IMR-90 (cell line): ENCODE measurements at regions not wholly inside any gene's neighbourhood (a gene's known extent, or its start where the extent isn't known, plus 50 kb on each side); places are given as distances from the start of the nearest gene placed in this dataset.

Source experiments
- ATAC-seq: fragments of 200-7000 bp; cut with Tn5 transposase; 2 replicates; pipeline ENCODE4 v1.9.1; 2020; ENCODE audit warnings: low read depth, mild to moderate bottlenecking, moderate library complexity
- BruUV-seq: library from RNA; stranded (reverse); fragments of 400-500 nt; replicated peaks from 2 replicates; lab custom pipeline; 2021; lab: Mats Ljungman, UMichigan
- CTCF ChIA-PET: fragments of 300-600 bp; formaldehyde crosslinking; extraction: SDS; loops from one replicate; lab custom pipeline; 2021; ENCODE audit warnings: antibody characterized with exemption; lab: Yijun Ruan, JAX
- POLR2A ChIA-PET: fragments of 300-600 bp; sonication (Branson Sonifier 250); formaldehyde crosslinking; loops from one replicate; lab custom pipeline; 2022; ENCODE audit warnings: antibody characterized with exemption; ENCODE audit not compliant: unreplicated experiment; lab: Charles Lee
- DNase-seq: peaks from one replicate; pipeline ENCODE4 v3.0.0; 2013
- H2AFZ ChIP-seq: replicated peaks from 2 replicates; pipeline ENCODE3; 2013; ENCODE audit warnings: low read length, mild to moderate bottlenecking; ENCODE audit not compliant: poor library complexity
- H2AK5ac ChIP-seq: 2 replicates; pipeline ENCODE4 v1.6.1; 2013; ENCODE audit warnings: low read depth, low read length, inconsistent platforms
- H2AK9ac ChIP-seq: replicated peaks from 2 replicates; pipeline ENCODE3; 2013; ENCODE audit warnings: mild to moderate bottlenecking, low read depth, low read length, moderate library complexity; ENCODE audit not compliant: poor library complexity
- H2BK120ac ChIP-seq: 2 replicates; pipeline ENCODE4 v1.6.1; 2013; ENCODE audit warnings: low read depth, low read length, inconsistent platforms
- H2BK15ac ChIP-seq: 3 replicates; pipeline ENCODE4 v1.6.1; 2013; ENCODE audit warnings: low read depth, low read length, inconsistent platforms
- H2BK20ac ChIP-seq: 2 replicates; pipeline ENCODE4 v1.6.1; 2013; ENCODE audit warnings: low read depth, mild to moderate bottlenecking, inconsistent platforms, low read length, moderate library complexity
- H2BK5ac ChIP-seq: 2 replicates; pipeline ENCODE4 v1.6.1; 2013; ENCODE audit warnings: mild to moderate bottlenecking, low read depth, low read length, inconsistent platforms; ENCODE audit not compliant: poor library complexity, severe bottlenecking
- H3K14ac ChIP-seq: replicated peaks from 2 replicates; pipeline ENCODE4 v1.6.1; 2013; ENCODE audit warnings: low read depth, low read length, inconsistent platforms
- H3K18ac ChIP-seq: 2 replicates; pipeline ENCODE4 v1.6.1; 2013; ENCODE audit warnings: low read depth, low read length, control low read depth
- H3K23ac ChIP-seq: 2 replicates; pipeline ENCODE4 v1.6.1; 2013; ENCODE audit warnings: low read depth, low read length, inconsistent platforms
- H3K27ac ChIP-seq: 2 replicates; pipeline ENCODE4 v1.5.1; 2013; ENCODE audit warnings: mild to moderate bottlenecking, control low read depth, low read length; ENCODE audit not compliant: insufficient read depth
- H3K27me3 ChIP-seq: 2 replicates; pipeline ENCODE4 v1.6.1; 2013; ENCODE audit warnings: low read length; ENCODE audit not compliant: control insufficient read depth, insufficient read depth
- H3K36me3 ChIP-seq: 2 replicates; pipeline ENCODE4 v1.6.1; 2013; ENCODE audit warnings: low read length, mixed read lengths; ENCODE audit not compliant: control insufficient read depth, insufficient read depth
- H3K4ac ChIP-seq: 2 replicates; pipeline ENCODE4 v1.6.1; 2013; ENCODE audit warnings: low read depth, low read length, inconsistent platforms
- H3K4me1 ChIP-seq: 2 replicates; pipeline ENCODE4 v1.6.1; 2013; ENCODE audit warnings: low read length, mixed read lengths; ENCODE audit not compliant: control insufficient read depth, insufficient read depth
- H3K4me2 ChIP-seq: 2 replicates; pipeline ENCODE4 v1.6.1; 2013; ENCODE audit warnings: low read depth, mild to moderate bottlenecking, control low read depth, low read length, moderate library complexity
- H3K4me3 ChIP-seq: 2 replicates; pipeline ENCODE4 v1.5.1; 2013; ENCODE audit warnings: low read depth, mild to moderate bottlenecking, control low read depth, low read length, moderate library complexity; ENCODE audit not compliant: insufficient read depth
- H3K56ac ChIP-seq: 2 replicates; pipeline ENCODE4 v1.6.1; 2013; ENCODE audit warnings: low read length, inconsistent platforms; ENCODE audit not compliant: insufficient read depth; ENCODE audit errors: extremely low read depth
- H3K79me1 ChIP-seq, 2 experiments: 2 replicates each; pipeline ENCODE4 v1.6.1; 2013; ENCODE audit warnings: low read length in 2 of 2, inconsistent platforms in 1 of 2, low read depth in 1 of 2
- H3K9ac ChIP-seq: 2 replicates; pipeline ENCODE4 v1.6.1; 2013; ENCODE audit warnings: low read depth, low read length, control low read depth
- H3K9me1 ChIP-seq: 2 replicates; pipeline ENCODE4 v1.6.1; 2013; ENCODE audit warnings: low read length, inconsistent platforms; ENCODE audit not compliant: insufficient read depth
- H3K9me3 ChIP-seq: 2 replicates; pipeline ENCODE4 v1.6.1; 2013; ENCODE audit warnings: low read length; ENCODE audit not compliant: control insufficient read depth, insufficient read depth
- H4K20me1 ChIP-seq: 2 replicates; pipeline ENCODE4 v1.6.1; 2013; ENCODE audit warnings: low read length, inconsistent platforms; ENCODE audit not compliant: insufficient read depth
- H4K5ac ChIP-seq: 2 replicates; pipeline ENCODE4 v1.6.1; 2013; ENCODE audit warnings: mild to moderate bottlenecking, low read depth, low read length, control low read depth
- H4K8ac ChIP-seq, 2 experiments: 2 replicates each; pipeline ENCODE4 v1.6.1; 2013; ENCODE audit warnings: low read depth in 2 of 2, low read length in 2 of 2, control low read depth in 1 of 2, inconsistent platforms in 1 of 2
- H4K91ac ChIP-seq: 2 replicates; pipeline ENCODE4 v1.6.1; 2013; ENCODE audit warnings: low read depth, low read length, inconsistent platforms; ENCODE audit not compliant: insufficient read depth
- BHLHE40 ChIP-seq: fragments of 150-350 bp; IDR thresholded peaks from 2 replicates; pipeline ENCODE4 v1.6.1; 2016; ENCODE audit warnings: mild to moderate bottlenecking, low read depth, low read length
- CEBPB ChIP-seq: IDR thresholded peaks from 2 replicates; pipeline ENCODE4 v1.6.1; 2012; ENCODE audit warnings: low read depth, low read length, improper control_type of control experiment
- CHD1 ChIP-seq: IDR thresholded peaks from 2 replicates; pipeline ENCODE4 v1.6.1; 2012; ENCODE audit warnings: low read depth, low read length, improper control_type of control experiment
- FOS ChIP-seq: fragments of 150-350 bp; IDR thresholded peaks from 2 replicates; pipeline ENCODE4 v1.6.1; 2016; ENCODE audit warnings: low read depth, low read length
- MAFK ChIP-seq: IDR thresholded peaks from 2 replicates; pipeline ENCODE4 v1.6.1; 2012; ENCODE audit warnings: low read depth, low read length, improper control_type of control experiment
- MAZ ChIP-seq: IDR thresholded peaks from 2 replicates; pipeline ENCODE4 v1.6.1; 2012; ENCODE audit warnings: low read depth, mild to moderate bottlenecking, low read length, improper control_type of control experiment, moderate library complexity, borderline replicate concordance
- MXI1 ChIP-seq: IDR thresholded peaks from 2 replicates; pipeline ENCODE4 v1.6.1; 2012; ENCODE audit warnings: low read depth, mild to moderate bottlenecking, low read length, moderate library complexity, borderline replicate concordance
- NFE2L2 ChIP-seq: fragments of 150-350 bp; IDR thresholded peaks from 2 replicates; pipeline ENCODE4 v1.6.1; 2016; ENCODE audit warnings: low read depth, mild to moderate bottlenecking, low read length
- POLR2A ChIP-seq: IDR thresholded peaks from 2 replicates; pipeline ENCODE4 v1.6.1; 2012; ENCODE audit warnings: mild to moderate bottlenecking, low read depth, low read length
- RAD21 ChIP-seq: IDR thresholded peaks from 2 replicates; pipeline ENCODE4 v1.6.1; 2012; ENCODE audit warnings: low read length, improper control_type of control experiment
- RCOR1 ChIP-seq: IDR thresholded peaks from 2 replicates; pipeline ENCODE4 v1.6.1; 2012; ENCODE audit warnings: mild to moderate bottlenecking, low read length, improper control_type of control experiment; ENCODE audit not compliant: insufficient replicate concordance
- RFX5 ChIP-seq: IDR thresholded peaks from 2 replicates; pipeline ENCODE4 v1.8.0; 2012; ENCODE audit warnings: low read depth, mild to moderate bottlenecking, low read length, moderate library complexity
- SMC3 ChIP-seq: fragments of 150-350 bp; IDR thresholded peaks from 2 replicates; pipeline ENCODE4 v1.6.1; 2016; ENCODE audit warnings: low read depth, mild to moderate bottlenecking, antibody characterized with exemption, low read length, moderate library complexity
- WGBS, 2 experiments: methylation state at CpG; one replicate each; pipeline versions ENCODE4 v1.1.5 to v1.1.7; 2013; ENCODE audit warnings: missing lambda C conversion rate in 2 of 2; ENCODE audit not compliant: insufficient read length in 1 of 2; ENCODE audit errors: extremely low coverage in 2 of 2; 5-methylcytosine and 5-hydroxymethylcytosine counted together
- dilution Hi-C: fragments of 300-500 bp; cut with HindIII; formaldehyde crosslinking; loops from one replicate; pipeline ENCODE4 v1.14.3; 2018; ENCODE audit warnings: low sequenced_read_pairs; ENCODE audit not compliant: unreplicated experiment
- in situ Hi-C: fragments of 300-500 bp; cut with MboI; formaldehyde crosslinking; loops from 3 replicates; pipeline ENCODE4 v1.14.3; 2019; ENCODE audit warnings: low sequenced_read_pairs, inconsistent platforms, mixed read lengths
- intact Hi-C: fragments of 100-400 bp; cut with micrococcal nuclease; formaldehyde crosslinking; loops from 2 replicates; pipeline ENCODE4 v1.10.0; 2022
- TF ChIP-seq, protein P1 (sequence below): conservative IDR thresholded peaks from 2 replicates; pipeline ENCODE4 v1.5.1; 2012; ENCODE audit warnings: mild to moderate bottlenecking, low read depth, low read length, improper control_type of control experiment
- TF ChIP-seq, protein P2 (sequence below): fragments of 150-350 bp; IDR thresholded peaks from 2 replicates; pipeline ENCODE4 v1.6.1; 2016; ENCODE audit warnings: low read depth, mild to moderate bottlenecking, low read length, moderate library complexity, borderline replicate concordance
- TF ChIP-seq, protein P3 (sequence below): fragments of 150-350 bp; IDR thresholded peaks from 2 replicates; pipeline ENCODE4 v1.6.1; 2017; ENCODE audit warnings: mild to moderate bottlenecking, antibody characterized with exemption, low read length, low read depth

DNA sequence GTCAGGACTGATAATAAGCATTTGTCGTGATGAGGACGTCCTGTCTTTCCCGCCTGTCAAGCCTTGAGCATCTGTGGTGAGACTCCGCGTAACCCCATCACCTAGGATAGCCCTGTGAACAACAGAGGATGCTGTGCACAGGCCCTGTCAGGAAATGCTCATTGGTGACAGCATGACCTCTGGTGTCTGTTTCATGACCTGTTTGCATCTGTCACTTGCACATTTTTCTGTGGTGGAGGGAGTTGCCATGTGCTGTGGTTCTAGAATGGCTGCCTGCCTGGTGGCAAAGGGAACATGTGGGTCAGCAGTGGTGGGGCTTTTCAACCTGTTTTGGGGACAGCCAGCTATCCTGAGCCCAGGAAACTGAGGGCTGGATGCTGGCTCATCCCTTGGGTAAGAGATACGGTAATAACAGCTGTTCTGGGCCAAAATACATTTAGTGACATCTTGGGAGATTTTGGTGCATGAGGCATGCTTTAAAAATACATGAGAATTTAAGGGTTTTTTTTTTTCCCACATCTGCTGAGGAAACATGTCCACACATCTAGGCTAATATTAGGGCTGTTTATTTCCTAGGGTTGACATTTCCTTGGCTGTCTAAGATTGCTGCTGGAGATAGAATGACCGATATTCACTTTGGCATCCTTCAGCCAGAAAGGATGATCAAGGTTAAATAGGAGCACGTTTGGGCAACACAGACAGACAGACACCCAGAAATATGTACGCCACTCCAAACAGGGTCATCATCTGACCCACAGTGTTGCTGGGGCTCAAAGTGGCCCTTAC is 52.9 kb downstream of the KCNC4 start:
- intact Hi-C loops, result no loop called here
- Histone ChIP-seq H3K4me3 (no peak overlapping the region), H2AK9ac (no peak overlapping the region), H3K14ac (no peak overlapping the region), H4K8ac (no peak overlapping the region), H3K79me1 (no peaks in the 10 kb centered on the region), H2AFZ (no peak overlapping the region), H3K9ac (no peak overlapping the region), H4K20me1 (no peaks in the 10 kb centered on the region), H3K4me2 (no peak overlapping the region), H4K91ac (no peak overlapping the region), H3K4me1 (no peaks in the 10 kb centered on the region), H3K56ac (no peak overlapping the region), H3K4ac (no peak overlapping the region), H2AK5ac (no peak overlapping the region), H2BK120ac (no peak overlapping the region), H2BK5ac (no peak overlapping the region), H3K9me1 (no peaks in the 10 kb centered on the region), H3K36me3 (no peaks in the 10 kb centered on the region), H3K27ac (no peak overlapping the region), H3K23ac (no peak overlapping the region), H2BK20ac (no peak overlapping the region), H4K5ac (no peak overlapping the region), H2BK15ac (no peak overlapping the region), H3K9me3 (no peaks in the 10 kb centered on the region), H3K18ac (no peak overlapping the region), H3K27me3 (peaks cover 38% of the 10 kb centered on the region)
- POLR2A ChIA-PET, result no interaction called here
- 89% methylated on average over 3 of the region's 9 CpGs; no CpG with 5 or more reads in 1 of the 2 experiments for WGBS, 2 experiments
- TF ChIP-seq, protein P1, sequence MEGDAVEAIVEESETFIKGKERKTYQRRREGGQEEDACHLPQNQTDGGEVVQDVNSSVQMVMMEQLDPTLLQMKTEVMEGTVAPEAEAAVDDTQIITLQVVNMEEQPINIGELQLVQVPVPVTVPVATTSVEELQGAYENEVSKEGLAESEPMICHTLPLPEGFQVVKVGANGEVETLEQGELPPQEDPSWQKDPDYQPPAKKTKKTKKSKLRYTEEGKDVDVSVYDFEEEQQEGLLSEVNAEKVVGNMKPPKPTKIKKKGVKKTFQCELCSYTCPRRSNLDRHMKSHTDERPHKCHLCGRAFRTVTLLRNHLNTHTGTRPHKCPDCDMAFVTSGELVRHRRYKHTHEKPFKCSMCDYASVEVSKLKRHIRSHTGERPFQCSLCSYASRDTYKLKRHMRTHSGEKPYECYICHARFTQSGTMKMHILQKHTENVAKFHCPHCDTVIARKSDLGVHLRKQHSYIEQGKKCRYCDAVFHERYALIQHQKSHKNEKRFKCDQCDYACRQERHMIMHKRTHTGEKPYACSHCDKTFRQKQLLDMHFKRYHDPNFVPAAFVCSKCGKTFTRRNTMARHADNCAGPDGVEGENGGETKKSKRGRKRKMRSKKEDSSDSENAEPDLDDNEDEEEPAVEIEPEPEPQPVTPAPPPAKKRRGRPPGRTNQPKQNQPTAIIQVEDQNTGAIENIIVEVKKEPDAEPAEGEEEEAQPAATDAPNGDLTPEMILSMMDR, result no peak
- TF ChIP-seq BHLHE40 (no peak), CEBPB (no peak), RFX5 (no peak), CHD1 (no peak), FOS (no peak), MAZ (no peak), NFE2L2 (no peak), RCOR1 (no peak), MAFK (no peak), POLR2A (no peak), RAD21 (no peak), MXI1 (no peak), SMC3 (no peak)
- TF ChIP-seq, protein P2, sequence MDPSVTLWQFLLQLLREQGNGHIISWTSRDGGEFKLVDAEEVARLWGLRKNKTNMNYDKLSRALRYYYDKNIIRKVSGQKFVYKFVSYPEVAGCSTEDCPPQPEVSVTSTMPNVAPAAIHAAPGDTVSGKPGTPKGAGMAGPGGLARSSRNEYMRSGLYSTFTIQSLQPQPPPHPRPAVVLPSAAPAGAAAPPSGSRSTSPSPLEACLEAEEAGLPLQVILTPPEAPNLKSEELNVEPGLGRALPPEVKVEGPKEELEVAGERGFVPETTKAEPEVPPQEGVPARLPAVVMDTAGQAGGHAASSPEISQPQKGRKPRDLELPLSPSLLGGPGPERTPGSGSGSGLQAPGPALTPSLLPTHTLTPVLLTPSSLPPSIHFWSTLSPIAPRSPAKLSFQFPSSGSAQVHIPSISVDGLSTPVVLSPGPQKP, result no peak
- TF ChIP-seq, protein P3, sequence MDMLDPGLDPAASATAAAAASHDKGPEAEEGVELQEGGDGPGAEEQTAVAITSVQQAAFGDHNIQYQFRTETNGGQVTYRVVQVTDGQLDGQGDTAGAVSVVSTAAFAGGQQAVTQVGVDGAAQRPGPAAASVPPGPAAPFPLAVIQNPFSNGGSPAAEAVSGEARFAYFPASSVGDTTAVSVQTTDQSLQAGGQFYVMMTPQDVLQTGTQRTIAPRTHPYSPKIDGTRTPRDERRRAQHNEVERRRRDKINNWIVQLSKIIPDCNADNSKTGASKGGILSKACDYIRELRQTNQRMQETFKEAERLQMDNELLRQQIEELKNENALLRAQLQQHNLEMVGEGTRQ, result no peak
- in situ Hi-C loops, result no loop called here
- DNase-seq, result no peak
- dilution Hi-C loops, result no loop called here
- ATAC-seq, result no peak
- BruUV-seq, result no TSS peak
- CTCF ChIA-PET, result no interaction called here
